Kidney epithelial cell (primary cell): ENCODE measurements at regions not wholly inside any gene's neighbourhood (a gene's known extent, or its start where the extent isn't known, plus 50 kb on each side); places are given as distances from the start of the nearest gene placed in this dataset.

Source experiments
- DNase-seq: peaks from one replicate; pipeline ENCODE4 v3.0.0-alpha.2; 2010; ENCODE audit warnings: low read depth
- H3K27me3 ChIP-seq: 2 replicates; pipeline ENCODE4 v1.6.0; 2011; ENCODE audit warnings: low read length; ENCODE audit not compliant: control insufficient read depth, insufficient read depth
- H3K36me3 ChIP-seq: 2 replicates; pipeline ENCODE4 v1.5.1; 2011; ENCODE audit warnings: low read length; ENCODE audit not compliant: control insufficient read depth, insufficient read depth
- H3K4me3 ChIP-seq: 2 replicates; pipeline ENCODE4 v1.5.1; 2011; ENCODE audit warnings: low read depth, mild to moderate bottlenecking, control low read depth, low read length
- CTCF ChIP-seq: IDR thresholded peaks from 2 replicates; pipeline ENCODE4 v1.5.1; 2011; ENCODE audit warnings: mild to moderate bottlenecking, moderate library complexity, low read length, control low read depth, inconsistent platforms; ENCODE audit not compliant: insufficient read depth, poor library complexity, severe bottlenecking

GRCh38 chr21:27390384-27390783, 423.5 kb upstream of the ADAMTS5 start:
- Histone ChIP-seq H3K27me3 (no peaks in the 10 kb centered on the region), H3K36me3 (no peaks in the 10 kb centered on the region), H3K4me3 (no peak overlapping the region)
- no peak for TF ChIP-seq CTCF
- DNase-seq: no peak

GRCh38 chr21:27388825-27389224, 421.9 kb upstream of the ADAMTS5 start:
- no peak overlapping the region for H3K4me3 ChIP-seq
- DNase-seq: no peak
- TF ChIP-seq CTCF: no peak

GRCh38 chr21:27382404-27382803, 415.5 kb upstream of the ADAMTS5 start:
- TF ChIP-seq CTCF: no peak
- Histone ChIP-seq H3K4me3 (no peak overlapping the region), H3K27me3 (no peaks in the 10 kb centered on the region), H3K36me3 (no peaks in the 10 kb centered on the region)
- DNase-seq: no peak

More at GRCh38 chr21:27388825-27389224, 421.9 kb upstream of the ADAMTS5 start:
- H3K27me3 ChIP-seq: no peaks in the 10 kb centered on the region
- no peaks in the 10 kb centered on the region for H3K36me3 ChIP-seq

GRCh38 chr21:27380303-27380702, 413.4 kb upstream of the ADAMTS5 start:
- no peak for TF ChIP-seq CTCF
- no peak for DNase-seq

GRCh38 chr21:27379354-27379753, 412.5 kb upstream of the ADAMTS5 start:
- Histone ChIP-seq H3K36me3 (no peaks in the 10 kb centered on the region), H3K4me3 (no peak overlapping the region), H3K27me3 (no peaks in the 10 kb centered on the region)
- no peak for DNase-seq
- TF ChIP-seq CTCF: no peak

More at GRCh38 chr21:27380303-27380702, 413.4 kb upstream of the ADAMTS5 start:
- no peak overlapping the region for H3K4me3 ChIP-seq
- H3K27me3 ChIP-seq: no peaks in the 10 kb centered on the region
- H3K36me3 ChIP-seq: no peaks in the 10 kb centered on the region

- DNase-seq: no peak
- no peaks in the 10 kb centered on the region for H3K36me3 ChIP-seq
- no peaks in the 10 kb centered on the region for H3K27me3 ChIP-seq
- no peak overlapping the region for H3K4me3 ChIP-seq
- TF ChIP-seq CTCF: no peak
Measured at GRCh38 chr21:27372381-27372780, 405.5 kb upstream of the ADAMTS5 start.
